HL-60 (cell line): ENCODE measurements at regions not wholly inside any gene's neighbourhood (a gene's known extent, or its start where the extent isn't known, plus 50 kb on each side); places are given as distances from the start of the nearest gene placed in this dataset.
"Not testable (repeated sequence)": the region's sequence is repeated elsewhere in the genome, so short reads cannot be mapped to it uniquely, and the experiment has no call there.

Experiments used
- CTCF ChIP-seq: IDR thresholded peaks from one replicate; pipeline ENCODE4 v1.5.1; 2011; ENCODE audit warnings: low read length, control low read depth, inconsistent platforms; ENCODE audit not compliant: insufficient read depth
- GABPA ChIP-seq: IDR thresholded peaks from 2 replicates; pipeline ENCODE4 v1.6.1; 2012; ENCODE audit warnings: low read depth
- POLR2AphosphoS5 ChIP-seq: IDR thresholded peaks from 2 replicates; pipeline ENCODE4 v1.6.1; 2012; ENCODE audit warnings: low read depth
- REST ChIP-seq: IDR thresholded peaks from 2 replicates; pipeline ENCODE4 v1.6.1; 2012; ENCODE audit warnings: low read depth; ENCODE audit not compliant: insufficient replicate concordance
- SPI1 ChIP-seq: IDR thresholded peaks from 2 replicates; pipeline ENCODE4 v1.6.1; 2012; ENCODE audit warnings: low read depth, mild to moderate bottlenecking, borderline replicate concordance

GRCh38 chr10:53504492-53504891 lies 731.9 kb upstream of the MBL2 start:
- not testable (repeated sequence) for TF ChIP-seq POLR2AphosphoS5, CTCF, GABPA, REST, SPI1
